Thymus (tissue), 11 donors: ENCODE measurements at regions not wholly inside any gene's neighbourhood (a gene's known extent, or its start where the extent isn't known, plus 50 kb on each side); places are given as distances from the start of the nearest gene placed in this dataset.

Source experiments
- DNase-seq, 9 donors: peaks; one replicate each; pipeline ENCODE4 v3.0.0-alpha.2; 2013; ENCODE audit warnings: low spot score in 9 of 9, low read depth in 6 of 9, missing footprints in 1 of 9
- H3K27ac ChIP-seq, 2 donors: one replicate each; pipeline ENCODE4 v1.5.1; 2013; ENCODE audit warnings: control low read depth in 1 of 2, low read depth in 1 of 2, low read length in 1 of 2, mild to moderate bottlenecking in 1 of 2, moderate library complexity in 1 of 2
- H3K27me3 ChIP-seq, 2 donors: one replicate each; pipeline ENCODE4 v1.5.1; 2013; ENCODE audit warnings: low read length in 1 of 2; ENCODE audit not compliant: control insufficient read depth in 2 of 2, insufficient read depth in 1 of 2
- H3K36me3 ChIP-seq, 2 donors: one replicate each; pipeline ENCODE4 v1.5.1; 2013; ENCODE audit warnings: low read length in 1 of 2, mild to moderate bottlenecking in 1 of 2, moderate library complexity in 1 of 2; ENCODE audit not compliant: control insufficient read depth in 2 of 2, insufficient read depth in 2 of 2
- H3K4me1 ChIP-seq, 2 donors: one replicate each; pipeline ENCODE4 v1.5.1; 2013; ENCODE audit warnings: low read length in 2 of 2; ENCODE audit not compliant: control insufficient read depth in 2 of 2, insufficient read depth in 2 of 2
- H3K4me3 ChIP-seq, 2 donors: one replicate each; pipeline ENCODE4 v1.5.1; 2013; ENCODE audit warnings: low read length in 2 of 2, control low read depth in 1 of 2, mild to moderate bottlenecking in 1 of 2
- H3K9me3 ChIP-seq, 2 donors: one replicate each; pipeline ENCODE4 v1.5.1; 2013; ENCODE audit warnings: low read length in 1 of 2, mild to moderate bottlenecking in 1 of 2; ENCODE audit not compliant: control insufficient read depth in 2 of 2, insufficient read depth in 1 of 2
- WGBS: extraction: QIAGEN DNeasy Blood & Tissue Kit; methylation state at CpG from one replicate; pipeline ENCODE4 v1.1.7; 2013; 5-methylcytosine and 5-hydroxymethylcytosine counted together
- donor health status: healthy.

GRCh38 chr5:167899490-167900070 lies 391.9 kb upstream of the WWC1 start:
- no peak overlapping the region for H3K4me3 ChIP-seq
- no peak overlapping the region for H3K27ac ChIP-seq
- WGBS: 90% methylated on average over 8 of the region's 8 CpGs
- no peak for DNase-seq
- no peaks in the 10 kb centered on the region for H3K9me3 ChIP-seq
- H3K36me3 ChIP-seq: no peaks in the 10 kb centered on the region
- H3K4me1 ChIP-seq: no peaks in the 10 kb centered on the region
- no peaks in the 10 kb centered on the region for H3K27me3 ChIP-seq

GRCh38 chr5:167900340-167900935 lies 391.0 kb upstream of the WWC1 start:
- Histone ChIP-seq H3K36me3 (no peaks in the 10 kb centered on the region), H3K27ac (no peak overlapping the region), H3K4me3 (no peak overlapping the region), H3K9me3 (no peaks in the 10 kb centered on the region), H3K27me3 (no peaks in the 10 kb centered on the region), H3K4me1 (no peaks in the 10 kb centered on the region)
- 88% methylated on average over 6 of the region's 6 CpGs for WGBS
- no peak for DNase-seq

- no peaks in the 10 kb centered on the region for H3K4me1 ChIP-seq
- H3K27ac ChIP-seq: no peak overlapping the region
- 75% methylated on average over 9 of the region's 9 CpGs for WGBS
- no peaks in the 10 kb centered on the region for H3K36me3 ChIP-seq
- no peaks in the 10 kb centered on the region for H3K9me3 ChIP-seq
- no peaks in the 10 kb centered on the region for H3K27me3 ChIP-seq
- H3K4me3 ChIP-seq: no peak overlapping the region
- DNase-seq: no peak
Observed at GRCh38 chr5:167902298-167902697, 389.1 kb upstream of the WWC1 start.

- Histone ChIP-seq H3K9me3 (no peaks in the 10 kb centered on the region), H3K27ac (no peak overlapping the region), H3K4me3 (no peak overlapping the region), H3K36me3 (no peaks in the 10 kb centered on the region), H3K4me1 (no peaks in the 10 kb centered on the region), H3K27me3 (no peaks in the 10 kb centered on the region)
- WGBS: 95% methylated on average over 4 of the region's 4 CpGs
- DNase-seq: no peak
Observed at GRCh38 chr5:167903243-167903642, 388.2 kb upstream of the WWC1 start.

- no peak overlapping the region for H3K27ac ChIP-seq
- no peaks in the 10 kb centered on the region for H3K4me1 ChIP-seq
- H3K4me3 ChIP-seq: no peak overlapping the region
- DNase-seq: no peak
- no peaks in the 10 kb centered on the region for H3K36me3 ChIP-seq
- H3K9me3 ChIP-seq: no peaks in the 10 kb centered on the region
- WGBS: 80% methylated on average over 2 of the region's 2 CpGs
- H3K27me3 ChIP-seq: no peaks in the 10 kb centered on the region
Observed at GRCh38 chr5:167903659-167904058, 387.8 kb upstream of the WWC1 start.

GRCh38 chr5:167905919-167906853 lies 385.3 kb upstream of the WWC1 start:
- H3K36me3 ChIP-seq: no peaks in the 10 kb centered on the region
- H3K4me3 ChIP-seq: no peak overlapping the region
- DNase-seq: no peak
- H3K4me1 ChIP-seq: no peaks in the 10 kb centered on the region
- no peak overlapping the region for H3K27ac ChIP-seq
- no peaks in the 10 kb centered on the region for H3K27me3 ChIP-seq
- WGBS: 84% methylated on average over 6 of the region's 6 CpGs
- H3K9me3 ChIP-seq: no peaks in the 10 kb centered on the region

GRCh38 chr5:167908606-167909005 lies 382.8 kb upstream of the WWC1 start:
- Histone ChIP-seq H3K36me3 (no peaks in the 10 kb centered on the region), H3K4me3 (no peak overlapping the region), H3K9me3 (no peaks in the 10 kb centered on the region), H3K27ac (no peak overlapping the region), H3K4me1 (no peaks in the 10 kb centered on the region), H3K27me3 (no peaks in the 10 kb centered on the region)
- DNase-seq: no peak

GRCh38 chr5:167912941-167913665 lies 378.3 kb upstream of the WWC1 start:
- Histone ChIP-seq H3K4me3 (no peak overlapping the region), H3K27ac (no peak overlapping the region), H3K4me1 (no peaks in the 10 kb centered on the region), H3K9me3 (no peaks in the 10 kb centered on the region), H3K27me3 (no peaks in the 10 kb centered on the region), H3K36me3 (no peaks in the 10 kb centered on the region)
- WGBS: 88% methylated on average over 6 of the region's 6 CpGs
- no peak for DNase-seq

GRCh38 chr5:167915237-167915636 lies 376.2 kb upstream of the WWC1 start:
- H3K36me3 ChIP-seq: no peaks in the 10 kb centered on the region
- 90% methylated on average over 4 of the region's 4 CpGs for WGBS

More at GRCh38 chr5:167915237-167915636, 376.2 kb upstream of the WWC1 start:
- Histone ChIP-seq H3K27me3 (no peaks in the 10 kb centered on the region), H3K4me3 (no peak overlapping the region), H3K4me1 (no peaks in the 10 kb centered on the region), H3K27ac (no peak overlapping the region), H3K9me3 (no peaks in the 10 kb centered on the region)
- no peak for DNase-seq
